ENCODE measurements at regions not wholly inside any gene's neighbourhood (a gene's known extent, or its start where the extent isn't known, plus 50 kb on each side); places are given as distances from the start of the nearest gene placed in this dataset.

DNA sequence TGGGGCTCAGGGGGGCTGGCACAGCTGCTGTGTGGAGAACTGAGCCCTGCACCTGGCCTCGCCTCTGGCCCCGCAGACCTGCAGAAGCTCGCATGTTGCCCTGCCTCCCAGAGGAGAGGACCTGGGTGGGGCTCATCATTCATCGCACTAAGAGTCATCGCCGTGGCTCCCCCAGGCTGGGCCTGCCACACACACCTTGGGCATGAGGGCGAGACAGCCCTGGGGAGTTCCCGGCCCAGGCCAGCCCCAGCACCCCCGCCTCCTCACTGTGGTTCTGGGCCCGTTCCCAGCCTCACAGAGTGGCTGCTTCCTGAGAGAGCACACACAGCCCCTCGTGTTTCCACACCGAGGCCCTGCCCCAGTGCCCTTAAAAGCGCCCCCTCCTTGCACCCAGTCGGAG lies 694.6 kb downstream of the TBC1D22A start:
- peaks cover 39% of the 10 kb centered on the region for H3K9me3 Mint-ChIP-seq

DNA sequence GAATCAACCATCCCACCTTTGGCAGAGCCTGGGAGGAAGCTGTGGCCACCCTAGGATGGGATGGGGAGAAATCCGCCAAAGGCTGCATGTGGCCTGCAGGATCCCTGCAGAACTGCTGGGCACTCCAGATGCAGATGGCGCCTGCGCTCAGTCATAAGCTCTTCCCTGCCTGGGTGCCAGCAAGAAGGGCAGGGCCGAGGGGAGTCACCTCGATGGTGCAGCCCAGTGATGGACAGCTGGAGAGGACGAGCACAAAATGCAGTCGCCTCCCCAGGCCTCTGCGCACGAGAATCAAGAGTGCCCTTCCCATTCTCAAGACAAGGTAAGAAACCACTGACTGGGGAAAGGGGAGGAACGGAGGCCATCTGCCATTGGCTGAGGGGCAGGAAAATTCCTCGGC lies 693.6 kb downstream of the TBC1D22A start:
- Mint-ChIP-seq H3K4me3 (no peak overlapping the region), H3K9me3 (peaks cover 42% of the 10 kb centered on the region), H3K4me1 (no peaks in the 10 kb centered on the region), H3K27ac (no peak overlapping the region), H3K36me3 (ENCODE audit: low read depth) (no peaks in the 10 kb centered on the region), H3K27me3 (ENCODE audit: low read depth) (peaks cover 7% of the 10 kb centered on the region)
- TF ChIP-seq, protein P1, sequence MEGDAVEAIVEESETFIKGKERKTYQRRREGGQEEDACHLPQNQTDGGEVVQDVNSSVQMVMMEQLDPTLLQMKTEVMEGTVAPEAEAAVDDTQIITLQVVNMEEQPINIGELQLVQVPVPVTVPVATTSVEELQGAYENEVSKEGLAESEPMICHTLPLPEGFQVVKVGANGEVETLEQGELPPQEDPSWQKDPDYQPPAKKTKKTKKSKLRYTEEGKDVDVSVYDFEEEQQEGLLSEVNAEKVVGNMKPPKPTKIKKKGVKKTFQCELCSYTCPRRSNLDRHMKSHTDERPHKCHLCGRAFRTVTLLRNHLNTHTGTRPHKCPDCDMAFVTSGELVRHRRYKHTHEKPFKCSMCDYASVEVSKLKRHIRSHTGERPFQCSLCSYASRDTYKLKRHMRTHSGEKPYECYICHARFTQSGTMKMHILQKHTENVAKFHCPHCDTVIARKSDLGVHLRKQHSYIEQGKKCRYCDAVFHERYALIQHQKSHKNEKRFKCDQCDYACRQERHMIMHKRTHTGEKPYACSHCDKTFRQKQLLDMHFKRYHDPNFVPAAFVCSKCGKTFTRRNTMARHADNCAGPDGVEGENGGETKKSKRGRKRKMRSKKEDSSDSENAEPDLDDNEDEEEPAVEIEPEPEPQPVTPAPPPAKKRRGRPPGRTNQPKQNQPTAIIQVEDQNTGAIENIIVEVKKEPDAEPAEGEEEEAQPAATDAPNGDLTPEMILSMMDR (IDR thresholded peaks at IDR 0.05; ENCODE audit: unreplicated experiment in 3 of 3), result no peak

More for the DNA sequence above, 694.6 kb downstream of the TBC1D22A start:
- no peaks in the 10 kb centered on the region for H3K4me1 Mint-ChIP-seq
- no peak overlapping the region for H3K27ac Mint-ChIP-seq
- peaks cover 7% of the 10 kb centered on the region for H3K27me3 Mint-ChIP-seq (ENCODE audit: low read depth)
- H3K36me3 Mint-ChIP-seq (ENCODE audit: low read depth), result no peaks in the 10 kb centered on the region
- H3K4me3 Mint-ChIP-seq, result no peak overlapping the region
- TF ChIP-seq, protein P1 (IDR thresholded peaks at IDR 0.05; ENCODE audit: unreplicated experiment in 3 of 3), result no peak

DNA sequence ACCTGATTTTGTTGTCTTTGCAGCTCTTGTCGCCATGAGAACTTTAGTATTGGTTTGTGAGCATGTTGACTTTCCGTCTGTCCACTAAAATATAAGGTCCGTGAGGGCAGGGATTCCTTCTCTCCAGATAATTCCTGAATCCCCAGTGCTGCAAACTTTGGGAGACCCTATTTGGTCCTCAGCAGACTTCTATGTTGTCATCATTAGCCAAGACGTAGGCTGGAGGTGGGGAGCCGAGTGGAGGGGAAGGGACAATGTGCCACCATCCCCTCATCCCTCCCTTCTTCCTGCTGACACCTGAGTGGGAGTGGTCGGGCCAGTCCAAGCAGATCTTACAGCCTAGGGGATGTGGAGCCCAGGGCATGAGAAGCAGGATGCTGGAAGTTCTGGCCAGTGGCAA lies 690.6 kb downstream of the TBC1D22A start:
- no peaks in the 10 kb centered on the region for H3K36me3 Mint-ChIP-seq (ENCODE audit: low read depth)
- H3K27me3 Mint-ChIP-seq (ENCODE audit: low read depth), result peaks cover 19% of the 10 kb centered on the region
- H3K4me1 Mint-ChIP-seq, result no peaks in the 10 kb centered on the region
- TF ChIP-seq, protein P1 (IDR thresholded peaks at IDR 0.05; ENCODE audit: unreplicated experiment in 3 of 3), result no peak
- no peak overlapping the region for H3K4me3 Mint-ChIP-seq
- H3K27ac Mint-ChIP-seq, result no peak overlapping the region
- H3K9me3 Mint-ChIP-seq, result peaks cover 49% of the 10 kb centered on the region

DNA sequence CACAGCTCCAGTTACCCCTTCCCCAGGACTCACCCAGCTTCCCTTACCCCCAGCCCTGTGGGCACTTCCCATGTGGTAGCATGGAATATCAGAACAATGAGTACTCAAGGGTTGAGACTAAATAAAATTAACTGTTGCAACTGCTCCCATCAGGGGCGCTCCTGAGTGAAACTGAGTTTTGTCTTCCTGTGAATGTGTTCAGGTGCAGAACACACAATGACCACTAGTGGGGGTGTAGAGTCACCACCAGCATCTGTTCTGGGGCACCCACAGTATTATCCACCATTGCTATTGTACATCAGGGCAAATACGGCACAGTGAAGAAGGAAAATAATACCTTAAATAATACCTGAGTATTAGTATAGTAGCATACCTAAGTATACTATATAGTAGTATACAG lies 689.7 kb downstream of the TBC1D22A start:
- TF ChIP-seq, protein P1 (IDR thresholded peaks at IDR 0.05; ENCODE audit: unreplicated experiment in 3 of 3), result no peak
- H3K27ac Mint-ChIP-seq, result no peak overlapping the region
- H3K4me3 Mint-ChIP-seq, result no peak overlapping the region
- no peaks in the 10 kb centered on the region for H3K36me3 Mint-ChIP-seq (ENCODE audit: low read depth)
- peaks cover 24% of the 10 kb centered on the region for H3K27me3 Mint-ChIP-seq (ENCODE audit: low read depth)
- peaks cover 51% of the 10 kb centered on the region for H3K9me3 Mint-ChIP-seq
- H3K4me1 Mint-ChIP-seq, result no peaks in the 10 kb centered on the region

DNA sequence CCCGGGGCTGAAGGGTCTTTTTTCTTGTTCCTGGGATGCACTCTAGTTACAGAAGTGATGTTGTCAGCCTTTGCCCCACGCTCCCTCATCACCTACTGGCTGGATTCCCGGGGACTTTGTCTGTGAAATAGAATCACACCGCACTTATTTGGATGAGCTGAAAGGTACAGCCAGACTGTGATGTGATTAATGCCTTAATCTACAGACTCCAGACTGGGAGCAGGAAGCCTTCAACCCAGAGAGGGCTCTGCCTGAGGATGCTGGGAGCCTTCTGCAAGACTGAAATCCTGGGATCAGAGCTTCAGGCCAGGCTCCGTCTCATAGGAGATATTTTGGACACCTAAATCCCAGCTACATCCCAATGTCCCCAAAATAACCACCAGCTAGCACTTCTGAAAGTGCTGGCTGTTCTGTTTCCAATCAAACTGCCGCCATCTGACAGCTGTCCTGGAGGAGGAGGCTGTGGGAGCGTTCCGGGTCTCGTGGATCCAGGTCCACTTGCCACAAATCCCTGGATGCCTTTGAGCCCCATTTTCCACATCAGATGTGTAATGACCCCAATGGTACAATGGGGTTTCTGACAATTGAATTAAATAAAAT lies 688.5 kb downstream of the TBC1D22A start:
- Mint-ChIP-seq H3K4me1 (no peaks in the 10 kb centered on the region), H3K27me3 (ENCODE audit: low read depth) (peaks cover 25% of the 10 kb centered on the region), H3K27ac (no peak overlapping the region), H3K9me3 (peaks cover 61% of the 10 kb centered on the region), H3K4me3 (no peak overlapping the region), H3K36me3 (ENCODE audit: low read depth) (no peaks in the 10 kb centered on the region)
- TF ChIP-seq, protein P1 (IDR thresholded peaks at IDR 0.05; ENCODE audit: unreplicated experiment in 3 of 3), result no peak

All from nephron (organoid).